ENCODE measurements at regions not wholly inside any gene's neighbourhood (a gene's known extent, or its start where the extent isn't known, plus 50 kb on each side); places are given as distances from the start of the nearest gene placed in this dataset.

DNA sequence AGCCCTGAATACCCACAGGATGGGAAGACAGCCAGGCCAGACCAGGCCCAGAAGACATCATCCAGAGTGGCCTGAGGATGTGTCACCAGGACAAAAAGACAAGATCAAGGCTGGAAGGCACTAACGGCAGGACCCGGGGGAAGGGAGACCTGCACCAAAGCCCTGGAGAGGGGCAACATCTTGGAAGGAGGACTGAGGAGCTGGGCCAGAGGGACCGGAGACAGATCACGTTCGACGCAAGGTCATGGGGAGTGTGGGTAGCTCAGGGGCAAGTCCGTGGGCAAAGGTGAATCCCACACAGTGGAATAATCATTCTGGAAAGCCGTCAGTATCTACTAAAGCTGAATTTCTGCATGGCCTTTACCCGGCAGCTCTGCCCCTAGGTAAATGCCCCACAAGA is 478.6 kb downstream of the MATN1 start:
- DNase-seq (ENCODE audit: insufficient read length, low spot score) (no peak), FAIRE-seq (no peak)
- TF ChIP-seq, protein P1, sequence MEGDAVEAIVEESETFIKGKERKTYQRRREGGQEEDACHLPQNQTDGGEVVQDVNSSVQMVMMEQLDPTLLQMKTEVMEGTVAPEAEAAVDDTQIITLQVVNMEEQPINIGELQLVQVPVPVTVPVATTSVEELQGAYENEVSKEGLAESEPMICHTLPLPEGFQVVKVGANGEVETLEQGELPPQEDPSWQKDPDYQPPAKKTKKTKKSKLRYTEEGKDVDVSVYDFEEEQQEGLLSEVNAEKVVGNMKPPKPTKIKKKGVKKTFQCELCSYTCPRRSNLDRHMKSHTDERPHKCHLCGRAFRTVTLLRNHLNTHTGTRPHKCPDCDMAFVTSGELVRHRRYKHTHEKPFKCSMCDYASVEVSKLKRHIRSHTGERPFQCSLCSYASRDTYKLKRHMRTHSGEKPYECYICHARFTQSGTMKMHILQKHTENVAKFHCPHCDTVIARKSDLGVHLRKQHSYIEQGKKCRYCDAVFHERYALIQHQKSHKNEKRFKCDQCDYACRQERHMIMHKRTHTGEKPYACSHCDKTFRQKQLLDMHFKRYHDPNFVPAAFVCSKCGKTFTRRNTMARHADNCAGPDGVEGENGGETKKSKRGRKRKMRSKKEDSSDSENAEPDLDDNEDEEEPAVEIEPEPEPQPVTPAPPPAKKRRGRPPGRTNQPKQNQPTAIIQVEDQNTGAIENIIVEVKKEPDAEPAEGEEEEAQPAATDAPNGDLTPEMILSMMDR (IDR thresholded peaks at IDR 0.05; ENCODE audit: insufficient read depth, missing control alignments), result no peak

DNA sequence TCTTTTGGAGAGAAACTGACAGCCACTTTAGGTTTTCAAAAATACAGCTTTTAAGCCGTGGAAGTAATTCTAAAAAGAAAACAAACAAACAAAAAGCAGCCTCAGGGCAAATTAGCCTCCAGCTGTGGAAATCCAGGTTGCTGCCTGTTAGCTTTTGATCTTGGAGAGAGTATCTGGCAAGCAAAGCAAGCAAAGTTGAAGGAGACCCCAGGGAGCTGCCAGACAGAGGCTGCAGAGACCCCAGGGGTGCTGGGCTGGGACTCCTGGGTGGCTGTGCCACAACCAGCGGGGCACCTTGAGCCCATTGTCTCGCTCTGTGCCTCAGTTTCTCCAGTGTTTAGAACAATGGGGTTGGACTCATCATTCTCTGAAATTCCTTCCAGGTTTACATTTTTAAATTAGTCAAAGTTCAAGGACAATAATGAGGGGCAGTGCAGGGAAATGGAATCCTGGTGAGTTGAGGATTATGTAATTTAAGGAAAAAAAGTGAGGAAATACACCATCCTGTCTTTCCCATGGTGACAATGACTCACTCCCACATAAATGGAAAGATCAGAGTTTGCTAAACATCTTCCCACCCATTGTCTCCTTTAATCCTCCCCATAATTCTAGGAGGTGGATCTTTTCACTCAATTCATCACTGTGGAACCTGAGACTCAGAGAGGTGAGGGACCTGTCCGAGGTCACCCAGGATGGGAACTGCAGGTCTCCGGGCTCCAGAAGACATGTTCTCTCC is 480.5 kb downstream of the MATN1 start:
- no peak for DNase-seq (ENCODE audit: insufficient read length, low spot score)

DNA sequence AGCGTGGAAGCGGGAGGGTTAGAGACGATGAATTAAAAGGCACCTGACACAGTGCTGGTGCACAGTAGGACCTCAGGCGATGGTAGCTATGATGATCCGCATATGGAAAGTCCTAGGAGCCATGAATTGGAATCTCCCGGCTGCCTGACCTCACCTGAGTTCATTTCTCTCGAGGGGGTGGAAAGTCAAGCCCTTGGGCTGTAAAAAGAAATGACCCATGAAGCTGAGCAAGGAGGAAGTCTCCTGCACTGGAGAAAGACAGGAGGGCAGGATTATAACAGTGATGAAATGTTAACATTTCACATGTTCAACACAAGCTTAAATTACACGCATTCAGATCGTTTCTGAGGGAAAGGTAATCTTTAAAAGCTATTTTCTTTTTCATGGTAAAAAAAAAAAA is 481.2 kb downstream of the MATN1 start:
- FAIRE-seq (no peak), DNase-seq (ENCODE audit: insufficient read length, low spot score) (no peak)
- TF ChIP-seq, protein P1 (IDR thresholded peaks at IDR 0.05; ENCODE audit: insufficient read depth, missing control alignments), result no peak

More for the DNA sequence above, 480.5 kb downstream of the MATN1 start:
- TF ChIP-seq, protein P1 (IDR thresholded peaks at IDR 0.05; ENCODE audit: insufficient read depth, missing control alignments), result no peak
- no peak for FAIRE-seq

DNA sequence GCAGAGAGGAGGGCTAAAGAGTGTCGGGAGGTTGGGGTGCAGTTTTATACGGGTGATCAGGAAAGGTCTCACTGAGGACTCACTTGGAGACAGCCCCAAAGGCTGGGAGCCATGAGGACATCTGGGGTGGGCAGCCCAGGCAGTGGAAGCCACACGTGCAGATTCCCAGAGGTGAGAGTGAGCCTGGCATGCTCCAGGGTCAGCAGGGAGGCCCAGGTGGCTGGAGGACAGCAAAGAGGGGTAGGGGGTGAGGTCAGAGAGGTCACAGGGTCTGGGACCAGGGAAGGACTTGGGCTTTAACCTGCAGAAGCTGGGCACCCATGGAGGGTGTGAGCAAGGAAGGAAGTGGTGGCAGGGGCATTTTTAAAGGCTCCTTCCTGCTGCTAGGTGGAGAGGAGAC is 481.7 kb downstream of the MATN1 start:
- no peak for DNase-seq (ENCODE audit: insufficient read length, low spot score)
- no peak for FAIRE-seq
- TF ChIP-seq, protein P1 (IDR thresholded peaks at IDR 0.05; ENCODE audit: insufficient read depth, missing control alignments), result no peak

DNA sequence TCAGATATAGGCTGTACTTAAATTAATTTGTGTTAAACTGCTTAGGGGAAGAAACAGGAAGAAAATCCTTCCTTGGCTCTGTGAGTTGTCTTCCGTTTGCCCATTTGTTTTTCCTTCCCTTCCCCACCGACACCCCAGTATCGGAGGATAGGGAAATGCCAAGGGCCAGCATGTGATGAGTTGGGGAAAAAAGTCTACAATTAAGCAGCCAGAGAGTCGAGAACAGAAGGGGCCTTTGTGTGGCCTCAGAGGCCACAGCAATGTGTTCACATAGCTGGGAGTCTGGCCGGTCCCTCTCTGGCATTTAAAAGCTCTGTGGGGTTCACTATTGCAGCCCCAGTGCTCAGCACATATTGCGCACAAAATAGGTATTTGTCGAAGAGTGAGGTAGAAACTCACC is 489.3 kb downstream of the MATN1 start:
- FAIRE-seq (no peak), DNase-seq (ENCODE audit: insufficient read length, low spot score) (no peak)
- TF ChIP-seq, protein P1 (IDR thresholded peaks at IDR 0.05; ENCODE audit: insufficient read depth, missing control alignments), result no peak

DNA sequence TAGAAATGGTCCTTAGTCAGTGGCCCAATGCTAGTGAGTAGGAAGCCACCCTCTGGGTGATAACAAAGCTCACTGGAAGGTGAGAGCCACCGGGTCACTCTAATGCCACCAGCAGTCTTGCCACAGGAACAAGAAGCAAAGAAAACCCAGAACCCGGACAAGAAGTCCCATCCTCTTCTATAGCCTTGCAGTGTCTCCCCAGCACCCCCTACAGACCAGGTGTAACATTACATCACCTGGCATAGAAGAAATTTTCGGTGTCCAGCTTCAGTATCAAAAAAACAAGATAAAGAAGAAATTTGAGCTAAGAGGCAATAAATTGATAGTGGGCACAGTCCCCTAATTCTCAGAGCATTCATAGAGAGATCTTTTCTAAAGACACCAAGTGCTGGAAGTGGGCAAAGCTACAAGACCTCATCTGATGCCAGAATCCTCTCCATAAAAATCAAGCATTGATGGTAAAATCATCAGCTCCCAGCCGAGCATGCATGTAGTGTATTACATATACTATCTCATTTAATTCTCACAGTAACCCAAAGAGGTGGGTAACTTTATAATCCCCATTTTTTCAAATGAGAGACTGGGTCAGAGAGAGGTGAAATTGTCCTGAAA is 491.0 kb downstream of the MATN1 start:
- TF ChIP-seq, protein P1 (IDR thresholded peaks at IDR 0.05; ENCODE audit: insufficient read depth, missing control alignments), result peak; percentile 40
- no peak for DNase-seq (ENCODE audit: insufficient read length, low spot score)
- no peak for FAIRE-seq

DNA sequence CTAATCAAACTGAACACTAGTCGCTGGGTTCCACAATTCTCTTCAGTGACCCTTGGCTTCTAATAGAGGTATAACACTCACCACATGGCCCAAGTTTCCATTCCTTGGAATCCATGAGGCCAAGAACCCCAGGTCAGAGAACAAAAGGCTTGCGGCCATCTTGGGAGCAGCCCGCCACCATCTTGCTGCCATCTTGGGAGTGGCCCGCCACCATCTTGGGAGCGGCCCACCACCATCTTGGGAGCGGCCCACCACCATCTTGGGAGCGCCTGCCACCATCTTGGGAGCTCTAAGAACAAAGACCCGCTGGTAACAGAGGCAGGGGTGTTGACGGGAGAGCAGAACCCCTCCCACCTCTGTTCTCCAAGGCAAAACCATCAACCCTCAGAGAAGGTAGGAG is 493.4 kb downstream of the MATN1 start:
- FAIRE-seq (no peak), DNase-seq (ENCODE audit: insufficient read length, low spot score) (no peak)
- TF ChIP-seq, protein P1 (IDR thresholded peaks at IDR 0.05; ENCODE audit: insufficient read depth, missing control alignments), result no peak

Data from D721Med (cell line).